HG03342 (cell line): ENCODE measurements at regions not wholly inside any gene's neighbourhood (a gene's known extent, or its start where the extent isn't known, plus 50 kb on each side); places are given as distances from the start of the nearest gene placed in this dataset.

Experiments used
- ATAC-seq: cut with Tn5 transposase; IDR thresholded peaks from one replicate; pipeline ENCODE4 v1.9.1; 2021; ENCODE audit warnings: mild to moderate bottlenecking, moderate library complexity; ENCODE audit not compliant: unreplicated experiment

- no peak for ATAC-seq
Measured at GRCh38 chr5:15027764-15028163, 156.2 kb upstream of the ANKH start.

GRCh38 chr5:15026944-15027343 lies 155.4 kb upstream of the ANKH start:
- no peak for ATAC-seq

- ATAC-seq: no peak
Measured at GRCh38 chr5:15026011-15026893, 154.7 kb upstream of the ANKH start.

GRCh38 chr5:15023846-15024245 lies 152.3 kb upstream of the ANKH start:
- ATAC-seq: no peak

GRCh38 chr5:15023266-15023665 lies 151.7 kb upstream of the ANKH start:
- no peak for ATAC-seq

GRCh38 chr5:15021266-15022046 lies 149.9 kb upstream of the ANKH start:
- ATAC-seq: no peak

GRCh38 chr5:15020736-15021135 lies 149.2 kb upstream of the ANKH start:
- ATAC-seq: no peak

GRCh38 chr5:15014809-15015208 lies 143.2 kb upstream of the ANKH start:
- ATAC-seq: no peak

GRCh38 chr5:15013654-15014463 lies 142.3 kb upstream of the ANKH start:
- peak; percentile 77 for ATAC-seq

GRCh38 chr5:15012061-15012460 lies 140.5 kb upstream of the ANKH start:
- ATAC-seq: no peak

GRCh38 chr5:15010936-15011335 lies 139.4 kb upstream of the ANKH start:
- ATAC-seq: no peak

- no peak for ATAC-seq
Measured at GRCh38 chr5:15009420-15009819, 137.8 kb upstream of the ANKH start.

- ATAC-seq: no peak
Measured at GRCh38 chr5:15008921-15009320, 137.3 kb upstream of the ANKH start.

- ATAC-seq: no peak
Measured at GRCh38 chr5:15008476-15008875, 136.9 kb upstream of the ANKH start.

- no peak for ATAC-seq
Measured at GRCh38 chr5:15007646-15008045, 136.1 kb upstream of the ANKH start.

- ATAC-seq: no peak
Measured at GRCh38 chr5:15004506-15004905, 132.9 kb upstream of the ANKH start.

GRCh38 chr5:15003511-15003920 lies 131.9 kb upstream of the ANKH start:
- ATAC-seq: peak; percentile 94

GRCh38 chr5:15002791-15003190 lies 131.2 kb upstream of the ANKH start:
- no peak for ATAC-seq

GRCh38 chr5:15002173-15002572 lies 130.6 kb upstream of the ANKH start:
- ATAC-seq: no peak

GRCh38 chr5:15001517-15001916 lies 129.9 kb upstream of the ANKH start:
- ATAC-seq: no peak

GRCh38 chr5:14998491-14998890 lies 126.9 kb upstream of the ANKH start:
- ATAC-seq: no peak
